HCT116 (cell line): ENCODE measurements at regions not wholly inside any gene's neighbourhood (a gene's known extent, or its start where the extent isn't known, plus 50 kb on each side); places are given as distances from the start of the nearest gene placed in this dataset.

ENCODE experiments used
- ATAC-seq: fragments of 200-7000 bp; cut with Tn5 transposase; 2 replicates; pipeline ENCODE4 v1.9.1; 2020; ENCODE audit warnings: mild to moderate bottlenecking, moderate library complexity
- BruUV-seq: library from RNA; stranded (reverse); fragments of 400-500 nt; replicated peaks from 2 replicates; lab custom pipeline; 2021; lab: Mats Ljungman, UMichigan
- CTCF ChIA-PET: fragments of 300-600 bp; sonication (Branson Sonifier 250); formaldehyde crosslinking; loops from one replicate; lab custom pipeline; 2021; ENCODE audit warnings: antibody characterized with exemption; lab: Charles Lee
- POLR2A ChIA-PET: fragments of 300-600, 350-600 bp; sonication (Branson Sonifier 250); formaldehyde crosslinking; loops from one replicate; lab custom pipeline; 2021; ENCODE audit warnings: antibody characterized with exemption; lab: Charles Lee
- RAD21 ChIA-PET, 2 experiments: fragments of 300-600 bp; sonication (Branson Sonifier 250); formaldehyde crosslinking; loops; one replicate each; lab custom pipeline; 2023; ENCODE audit warnings: low total read pairs in 2 of 2; ENCODE audit not compliant: uncharacterized antibody in 2 of 2, unreplicated experiment in 2 of 2, low non-redundant PET in 1 of 2; lab: Charles Lee
- DNase-seq: peaks from one replicate; pipeline ENCODE4 v3.0.0-alpha.2; 2010; ENCODE audit warnings: low read depth, low spot score
- H2AFZ ChIP-seq: fragments of 200-600 bp; shearing (Covaris generic), sonication (generic); 2 replicates; pipeline ENCODE4 v1.6.1; 2017; ENCODE audit warnings: low read depth, mixed run types, mixed read lengths, antibody characterized with exemption, low read length; ENCODE audit not compliant: poor library complexity, severe bottlenecking
- H3K27ac ChIP-seq: 2 replicates; pipeline ENCODE4 v1.5.1; 2012; ENCODE audit warnings: low read depth, low read length
- H3K27me3 ChIP-seq: fragments of 200-600 bp; sonication (generic); 2 replicates; pipeline ENCODE4 v1.6.1; 2016; ENCODE audit warnings: mixed run types, low read length, mixed read lengths; ENCODE audit not compliant: insufficient read depth
- H3K36me3 ChIP-seq, 2 experiments: fragments of 200-500 bp in 1 of 2; fragments of 200-600 bp in 1 of 2; sonication (Bioruptor generic) in 1 of 2; sonication (generic) in 1 of 2; 2 replicates each; pipeline versions ENCODE4 v1.5.1 to v1.6.1; 2014 to 2016; ENCODE audit warnings: low read length in 2 of 2, inconsistent platforms in 1 of 2, mixed read lengths in 1 of 2, mixed run types in 1 of 2; ENCODE audit not compliant: insufficient read depth in 2 of 2, control insufficient read depth in 1 of 2
- H3K4me1 ChIP-seq, 2 experiments: fragments of 200-600 bp in 1 of 2; sonication (generic) in 1 of 2; 2 replicates each; pipeline versions ENCODE4 v1.5.1 to v1.6.1; 2012 to 2017; ENCODE audit warnings: low read length in 2 of 2, inconsistent platforms in 1 of 2, mild to moderate bottlenecking in 1 of 2, mixed read lengths in 1 of 2, mixed run types in 1 of 2, moderate library complexity in 1 of 2; ENCODE audit not compliant: insufficient read depth in 2 of 2, control insufficient read depth in 1 of 2
- H3K4me2 ChIP-seq: fragments of 200-600 bp; sonication (generic); 2 replicates; pipeline ENCODE4 v1.6.1; 2017; ENCODE audit warnings: mixed run types, low read length, mixed read lengths
- H3K4me3 ChIP-seq, 2 experiments: fragments of 200-600 bp in 1 of 2; sonication (generic) in 1 of 2; replicated peaks in 1 of 2; 2 replicates each; pipeline ENCODE4 v1.5.1; 2011 to 2016; ENCODE audit warnings: low read length in 2 of 2, control low read depth in 1 of 2, low read depth in 1 of 2, mild to moderate bottlenecking in 1 of 2, mixed read lengths in 1 of 2, mixed run types in 1 of 2
- H3K79me2 ChIP-seq: fragments of 200-600 bp; sonication (generic); 2 replicates; pipeline ENCODE4 v1.6.1; 2017; ENCODE audit warnings: mild to moderate bottlenecking, mixed run types, low read length, moderate library complexity, mixed read lengths; ENCODE audit not compliant: insufficient read depth
- H3K9ac ChIP-seq: fragments of 200-600 bp; sonication (generic); 2 replicates; pipeline ENCODE4 v1.6.1; 2016; ENCODE audit warnings: low read length, mixed read lengths
- H3K9me2 ChIP-seq: fragments of 200-600 bp; sonication (generic), shearing (Covaris generic); 2 replicates; pipeline ENCODE4 v1.6.1; 2017; ENCODE audit warnings: mixed run types, mild to moderate bottlenecking, moderate library complexity; ENCODE audit not compliant: insufficient read depth
- H3K9me3 ChIP-seq, 2 experiments: fragments of 200-500 bp in 1 of 2; fragments of 200-600 bp in 1 of 2; sonication (Bioruptor generic) in 1 of 2; sonication (generic) in 1 of 2; 2 replicates each; pipeline ENCODE4 v1.6.1; 2014 to 2017; ENCODE audit warnings: low read length in 2 of 2, mixed read lengths in 2 of 2, inconsistent platforms in 1 of 2, low read depth in 1 of 2, mild to moderate bottlenecking in 1 of 2, mixed run types in 1 of 2, moderate library complexity in 1 of 2; ENCODE audit not compliant: control insufficient read depth in 1 of 2, insufficient read depth in 1 of 2
- H4K20me1 ChIP-seq: fragments of 200-600 bp; sonication (generic), shearing (Covaris generic); 2 replicates; pipeline ENCODE4 v1.6.1; 2017; ENCODE audit warnings: mixed run types, mild to moderate bottlenecking, moderate library complexity; ENCODE audit not compliant: insufficient read depth
- ATF3 ChIP-seq: IDR thresholded peaks from 2 replicates; pipeline ENCODE4 v1.6.1; 2012
- CBX3 ChIP-seq: IDR thresholded peaks from 2 replicates; pipeline ENCODE4 v1.6.1; 2012; ENCODE audit warnings: low read depth
- CEBPB ChIP-seq: IDR thresholded peaks from 2 replicates; pipeline ENCODE4 v1.6.1; 2012; ENCODE audit warnings: low read depth
- CTCF ChIP-seq, 3 experiments: fragments of 200-600 bp in 1 of 3; sonication (generic) in 1 of 3; IDR thresholded peaks in 2 of 3; conservative IDR thresholded peaks in 1 of 3; 2 replicates each; pipeline ENCODE4 v1.5.1; 2012 to 2017; ENCODE audit warnings: low read depth in 2 of 3, low read length in 2 of 3, antibody characterized with exemption in 1 of 3, borderline replicate concordance in 1 of 3, control low read depth in 1 of 3, mild to moderate bottlenecking in 1 of 3, mixed read lengths in 1 of 3, mixed run types in 1 of 3, moderate library complexity in 1 of 3; ENCODE audit not compliant: insufficient read depth in 1 of 3
- EGR1 ChIP-seq: IDR thresholded peaks from 2 replicates; pipeline ENCODE4 v1.6.1; 2012; ENCODE audit warnings: low read depth
- ELF1 ChIP-seq: IDR thresholded peaks from 2 replicates; pipeline ENCODE4 v1.6.1; 2012; ENCODE audit warnings: low read depth, borderline replicate concordance
- EZH2 ChIP-seq: fragments of 200-600 bp; sonication (generic); IDR thresholded peaks from 2 replicates; pipeline ENCODE4 v1.6.1; 2017; ENCODE audit warnings: antibody characterized with exemption, mixed run types
- FOSL1 ChIP-seq: IDR thresholded peaks from 2 replicates; pipeline ENCODE4 v1.6.1; 2012; ENCODE audit warnings: low read depth
- JUND ChIP-seq: IDR thresholded peaks from 2 replicates; pipeline ENCODE4 v1.6.1; 2012
- POLR2A ChIP-seq: IDR thresholded peaks from 2 replicates; pipeline ENCODE4 v1.7.0; 2011; ENCODE audit warnings: borderline replicate concordance; ENCODE audit not compliant: insufficient read depth, insufficient read length; ENCODE audit errors: extremely low read depth
- RAD21 ChIP-seq: IDR thresholded peaks from 2 replicates; pipeline ENCODE4 v1.6.1; 2012; ENCODE audit warnings: low read depth, mild to moderate bottlenecking
- REST ChIP-seq: IDR thresholded peaks from 2 replicates; pipeline ENCODE4 v1.6.1; 2012; ENCODE audit warnings: low read depth
- SIN3A ChIP-seq: IDR thresholded peaks from 2 replicates; pipeline ENCODE4 v1.6.1; 2012; ENCODE audit warnings: low read depth
- SP1 ChIP-seq: IDR thresholded peaks from 2 replicates; pipeline ENCODE4 v1.6.1; 2012; ENCODE audit warnings: low read depth
- SRF ChIP-seq: IDR thresholded peaks from 2 replicates; pipeline ENCODE4 v1.6.1; 2012; ENCODE audit warnings: low read depth
- YY1 ChIP-seq: IDR thresholded peaks from 2 replicates; pipeline ENCODE4 v1.6.1; 2011; ENCODE audit warnings: low read length, low read depth, moderate library complexity, mild to moderate bottlenecking; ENCODE audit not compliant: insufficient replicate concordance; ENCODE audit errors: extremely low read depth
- ZFX ChIP-seq: fragments of 450-650 bp; IDR thresholded peaks from 2 replicates; pipeline ENCODE4 v1.6.1; 2017
- ZNF274 ChIP-seq: fragments of 200-500 bp; sonication (Bioruptor generic); IDR thresholded peaks from 2 replicates; pipeline ENCODE4 v1.6.1; 2014; ENCODE audit warnings: mild to moderate bottlenecking, low read depth, low read length, inconsistent platforms
- intact Hi-C: fragments of 100-400 bp; cut with micrococcal nuclease; formaldehyde crosslinking; loops from 2 replicates; pipeline ENCODE4 v1.10.0; 2022

- Histone ChIP-seq H3K4me1 (no peaks in the 10 kb centered on the region), H3K27me3 (0 out of 2 replicates have a peak, but pooled peaks cover 4% of the 10 kb centered on the region), H3K9me2 (no peaks in the 10 kb centered on the region), H3K9ac (no peak overlapping the region), H3K4me3 (no peak overlapping the region), H4K20me1 (no peaks in the 10 kb centered on the region), H3K9me3 (no peaks in the 10 kb centered on the region), H3K36me3 (no peaks in the 10 kb centered on the region), H3K79me2 (no peaks in the 10 kb centered on the region), H2AFZ (no peak overlapping the region), H3K27ac (no peak overlapping the region), H3K4me2 (no peak overlapping the region)
- ChIA-PET POLR2A (no interaction called here), CTCF (no interaction called here), RAD21 (no interaction called here)
- ATAC-seq (no peak), DNase-seq (no peak)
- BruUV-seq = no TSS peak
- intact Hi-C loops = no loop called here
- TF ChIP-seq SIN3A = no peak
- TF ChIP-seq EGR1 = no peak
- TF ChIP-seq CTCF (IDR thresholded peaks at IDR 0.05 in 2 of 3, conservative IDR thresholded peaks at IDR 0.05 in 1 of 3; ENCODE audit: borderline replicate concordance in 1 of 3, insufficient read depth in 1 of 3, low read depth in 2 of 3, low read length in 2 of 3) = no peak
- no peak for TF ChIP-seq YY1
- no peak for TF ChIP-seq FOSL1
- no peak for TF ChIP-seq CEBPB
- no peak for TF ChIP-seq POLR2A
- TF ChIP-seq ZNF274 = no peak
Observed at GRCh38 chr3:34198309-34198708, 399.9 kb downstream of the PDCD6IP start.

GRCh38 chr3:34200576-34200975 is 402.1 kb downstream of the PDCD6IP start:
- Histone ChIP-seq H4K20me1 (no peaks in the 10 kb centered on the region), H3K4me1 (no peaks in the 10 kb centered on the region), H3K27ac (no peak overlapping the region), H3K4me3 (no peak overlapping the region), H3K27me3 (0 out of 2 replicates have a peak, but pooled peaks cover 4% of the 10 kb centered on the region), H2AFZ (no peak overlapping the region), H3K9me2 (no peaks in the 10 kb centered on the region), H3K79me2 (no peaks in the 10 kb centered on the region), H3K9ac (no peak overlapping the region), H3K4me2 (no peak overlapping the region), H3K36me3 (no peaks in the 10 kb centered on the region), H3K9me3 (no peaks in the 10 kb centered on the region)
- no peak for DNase-seq
- no peak for ATAC-seq
- TF ChIP-seq ZNF274 = no peak
- no peak for TF ChIP-seq REST
- no peak for TF ChIP-seq JUND
- TF ChIP-seq EZH2 = no peak
- no peak for TF ChIP-seq ZFX
- TF ChIP-seq ELF1 = no peak
- TF ChIP-seq CBX3 = no peak
- TF ChIP-seq SP1 = no peak
- no peak for TF ChIP-seq SRF
- no peak for TF ChIP-seq POLR2A
- no peak for TF ChIP-seq ATF3
- no peak for TF ChIP-seq RAD21
- BruUV-seq = no TSS peak
- ChIA-PET RAD21 (no interaction called here), POLR2A (no interaction called here), CTCF (no interaction called here)
- intact Hi-C loops = no loop called here
